NCI-H1417 treated with DMSO at 0.1 percent for 48 hours (cell line): ENCODE measurements at regions not wholly inside any gene's neighbourhood (a gene's known extent, or its start where the extent isn't known, plus 50 kb on each side); places are given as distances from the start of the nearest gene placed in this dataset.

Source experiments
- DNase-seq: peaks from one replicate; lab custom pipeline; 2025; lab: John Stamatoyannopoulos, UW

DNA sequence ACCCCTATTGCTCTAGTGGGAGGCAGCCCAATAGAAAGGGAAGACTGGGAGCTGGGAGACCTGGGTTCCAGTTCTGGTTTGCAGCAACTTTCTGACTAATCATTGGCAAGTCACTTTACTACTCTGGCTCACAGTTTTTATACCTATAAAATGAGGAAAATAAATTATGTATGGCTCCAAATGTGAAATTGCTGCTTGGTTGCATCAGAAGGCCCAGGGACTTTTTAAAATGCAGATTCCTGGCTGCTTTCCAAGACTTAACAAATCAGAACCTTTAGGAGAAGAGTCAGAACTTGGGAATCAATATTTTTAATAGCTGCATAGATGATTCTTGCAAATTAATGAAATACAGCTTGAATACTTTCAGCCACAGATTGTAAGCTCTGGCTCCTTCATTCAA lies 943.9 kb downstream of the EPHA4 start:
- DNase-seq: no peak

DNA sequence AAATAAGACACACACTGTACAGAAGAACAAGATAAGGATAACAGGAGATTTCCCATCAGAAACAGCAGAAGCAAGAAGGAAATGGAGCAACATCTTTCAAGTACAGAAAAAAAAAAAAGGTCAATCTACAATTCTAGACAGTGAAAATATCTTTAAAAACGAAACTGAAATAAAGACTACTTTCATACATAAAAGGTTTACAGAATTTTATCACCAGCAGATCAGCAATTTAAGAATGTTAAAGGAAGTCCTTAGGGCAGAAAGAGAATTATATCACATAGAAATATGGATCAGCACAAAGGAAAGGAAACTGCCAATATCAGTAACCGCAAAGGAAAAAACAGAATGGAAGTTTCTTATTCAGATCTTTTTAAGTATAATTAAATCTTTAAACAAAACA lies 931.0 kb downstream of the EPHA4 start:
- DNase-seq: no peak

DNA sequence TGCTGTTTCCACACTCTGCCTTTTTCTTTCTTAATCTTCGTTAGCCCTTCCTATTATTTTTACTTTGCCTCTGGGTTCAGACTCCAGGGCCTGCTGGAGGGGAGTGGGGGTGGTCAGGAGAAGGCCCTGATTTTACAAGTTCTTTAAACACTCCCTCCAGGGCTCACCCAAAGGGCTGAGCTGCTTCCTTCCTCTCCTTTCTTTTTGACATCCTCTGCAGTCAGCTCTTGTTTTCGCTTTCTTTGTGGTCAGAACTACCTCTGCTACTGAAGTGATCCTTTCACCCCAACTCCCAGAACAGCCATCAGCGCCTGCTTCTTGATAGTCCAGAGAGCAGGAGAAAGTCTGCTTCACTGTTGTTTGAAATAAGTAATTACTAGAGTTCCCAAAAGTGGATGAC lies 925.7 kb downstream of the EPHA4 start:
- DNase-seq: no peak

DNA sequence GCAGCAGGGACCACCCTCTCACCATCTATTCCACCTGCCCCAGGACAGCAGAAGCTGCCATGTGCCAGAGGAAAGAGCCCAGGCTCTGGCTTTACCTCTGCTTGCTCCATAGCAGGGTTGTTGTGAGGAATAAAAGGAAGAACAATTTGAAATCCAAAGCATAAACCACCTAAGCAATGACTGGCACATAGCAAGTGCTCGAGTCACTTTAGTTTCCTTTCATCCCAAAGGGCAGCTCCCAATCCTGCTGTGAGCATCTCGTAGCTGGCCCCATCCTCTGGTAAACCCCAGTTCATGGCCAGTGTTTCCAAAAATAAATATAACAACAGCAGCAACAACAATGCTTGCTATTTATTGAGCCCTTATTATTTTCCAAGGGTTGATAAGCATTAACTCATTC lies 923.5 kb downstream of the EPHA4 start:
- DNase-seq: no peak

DNA sequence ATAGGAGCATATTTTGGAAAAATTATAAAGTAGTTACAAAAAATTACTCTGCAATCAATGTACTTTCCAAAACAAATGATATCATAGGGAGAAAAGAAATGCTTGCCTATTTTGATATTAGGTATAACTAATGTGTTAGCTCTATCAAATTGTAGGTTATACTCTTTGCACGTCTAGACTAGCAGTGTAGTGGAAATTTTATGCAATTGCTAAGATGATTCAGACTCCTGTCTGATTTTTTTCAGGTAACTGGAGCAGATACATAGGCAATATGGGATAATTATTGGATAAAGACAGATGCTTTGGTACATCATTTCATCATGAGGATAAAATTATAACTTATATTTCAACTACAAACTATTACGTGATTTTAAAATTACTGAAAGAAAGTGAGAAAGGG lies 918.3 kb downstream of the EPHA4 start:
- DNase-seq: no peak

DNA sequence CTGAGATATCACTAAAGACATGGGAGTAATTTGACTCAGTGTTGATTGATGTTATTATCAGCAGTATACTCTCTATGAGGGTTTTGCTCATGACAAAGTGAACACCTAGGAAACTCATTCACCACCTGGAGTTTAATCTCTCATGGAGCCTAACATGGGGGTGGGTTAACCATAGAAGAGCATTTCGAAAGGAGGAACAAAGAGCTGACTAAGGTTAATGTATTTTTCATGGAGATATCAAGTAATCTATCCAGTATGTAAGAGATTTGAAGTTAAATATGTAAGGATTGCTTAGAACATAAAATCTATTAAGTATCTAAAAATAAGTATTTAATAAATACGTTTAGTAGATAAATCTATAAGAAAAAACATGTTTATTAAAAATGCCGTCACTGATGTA lies 917.8 kb downstream of the EPHA4 start:
- DNase-seq: no peak

DNA sequence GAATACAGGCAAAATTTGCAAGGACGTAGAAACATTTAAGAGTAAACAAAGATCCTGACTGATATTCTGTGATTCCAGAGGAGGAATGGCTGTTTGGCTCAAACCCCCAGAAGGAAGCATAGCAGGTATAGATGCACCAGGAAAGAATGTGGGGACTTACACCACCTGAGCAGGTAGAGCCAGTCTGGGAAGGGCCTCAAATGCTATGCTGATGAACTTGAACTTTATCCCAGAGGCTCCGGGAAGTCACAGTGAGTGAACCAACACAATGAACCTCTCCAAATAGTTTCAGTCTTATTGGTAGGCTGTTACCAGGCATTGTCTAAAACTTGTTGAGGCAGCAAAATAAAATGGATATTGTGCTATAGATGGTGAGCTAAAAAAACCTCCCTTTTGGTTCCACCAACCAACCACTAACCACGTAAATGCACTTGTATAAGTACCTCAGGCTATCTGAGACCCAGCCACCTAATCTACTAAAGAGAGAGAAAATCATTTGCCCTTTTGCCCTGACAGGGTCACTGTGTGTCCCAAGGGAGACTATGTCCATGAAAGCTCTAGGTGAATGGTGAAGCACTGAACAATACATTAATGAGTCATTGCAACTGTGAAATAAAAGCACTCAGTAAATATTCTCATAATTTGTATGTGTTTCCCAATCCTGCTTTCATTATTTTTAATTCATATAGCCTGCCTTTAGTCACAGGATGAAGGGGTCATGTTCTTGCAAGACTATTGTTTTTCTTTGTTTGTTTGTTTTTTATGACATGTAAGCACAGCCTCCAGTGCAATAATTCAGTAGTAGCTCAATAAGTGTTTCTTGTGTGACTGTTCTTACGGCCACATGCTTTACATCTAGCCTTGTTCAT lies 911.6 kb downstream of the EPHA4 start:
- no peak for DNase-seq

DNA sequence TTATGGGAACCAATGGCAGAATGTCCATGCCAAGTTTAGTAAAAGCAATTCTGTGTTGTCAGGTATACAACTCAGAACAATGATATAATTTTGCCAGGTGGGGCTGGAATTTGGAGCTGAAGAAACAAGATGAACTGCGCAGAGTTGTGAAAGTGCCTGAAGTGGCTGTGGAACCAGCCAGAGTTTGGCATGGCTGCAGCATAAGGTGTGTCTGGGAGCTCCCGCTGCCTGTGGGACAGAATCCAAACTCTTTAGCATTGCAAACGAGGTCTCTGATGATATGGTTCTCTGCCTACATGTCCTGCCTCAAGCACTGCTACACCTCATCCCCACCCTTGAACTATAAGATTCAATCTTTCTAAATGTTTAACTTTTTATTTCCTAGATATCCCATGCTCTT lies 909.7 kb downstream of the EPHA4 start:
- no peak for DNase-seq

DNA sequence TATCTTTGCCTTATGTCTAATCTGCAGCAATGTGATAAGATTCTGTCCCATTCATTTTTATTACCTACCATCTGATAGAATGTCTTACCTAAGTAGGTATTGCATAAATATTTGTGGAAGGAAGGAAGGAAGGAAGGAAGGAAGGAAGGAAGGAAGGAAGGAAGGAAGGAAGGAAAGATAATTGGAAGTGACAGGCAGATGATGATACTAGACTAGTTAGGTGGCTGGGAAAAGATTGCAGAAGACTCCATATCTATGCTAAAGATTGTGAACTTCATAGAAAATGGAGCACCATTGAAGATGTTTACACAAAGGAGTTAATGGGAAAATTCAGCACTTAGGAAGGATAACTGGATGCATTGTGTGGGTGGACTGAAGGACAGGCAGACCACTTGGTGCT lies 909.0 kb downstream of the EPHA4 start:
- DNase-seq: no peak

DNA sequence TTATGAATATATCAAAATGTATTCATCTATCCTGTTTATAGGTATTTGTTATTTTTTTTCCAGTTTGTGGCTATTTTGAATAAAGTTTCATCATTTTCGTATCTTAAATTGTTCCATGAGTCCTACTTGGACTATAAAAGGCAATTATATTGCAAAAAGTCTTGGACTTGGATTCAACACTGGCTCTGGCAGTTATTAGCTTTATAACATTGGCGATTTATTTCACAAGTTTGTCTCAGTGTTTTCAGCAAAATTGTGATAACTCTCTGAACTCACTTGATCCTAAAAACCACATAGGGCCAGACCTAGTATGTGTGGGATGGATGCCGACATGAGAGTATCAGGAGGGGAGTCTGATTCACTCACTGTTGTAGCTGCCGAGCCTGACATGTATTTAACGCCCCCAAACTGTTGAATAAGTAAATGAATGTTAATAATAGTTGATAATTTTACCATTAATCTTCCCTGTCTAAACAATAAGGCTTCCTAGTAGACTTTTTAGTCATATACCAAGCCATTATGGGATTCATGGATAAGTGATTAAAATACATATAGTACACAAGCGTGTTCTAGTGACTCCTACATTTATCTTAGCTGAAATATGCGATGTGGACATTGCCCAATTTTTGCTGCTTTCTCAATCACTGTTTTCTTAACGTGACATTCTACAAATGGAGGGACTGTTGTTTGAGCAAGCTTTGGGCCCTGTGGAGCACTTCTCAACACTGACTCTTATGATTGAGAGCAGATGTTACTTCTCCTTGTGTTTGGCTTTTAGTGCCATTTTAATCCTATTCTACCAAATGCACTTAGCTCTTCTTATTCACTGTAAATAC lies 907.6 kb downstream of the EPHA4 start:
- no peak for DNase-seq

DNA sequence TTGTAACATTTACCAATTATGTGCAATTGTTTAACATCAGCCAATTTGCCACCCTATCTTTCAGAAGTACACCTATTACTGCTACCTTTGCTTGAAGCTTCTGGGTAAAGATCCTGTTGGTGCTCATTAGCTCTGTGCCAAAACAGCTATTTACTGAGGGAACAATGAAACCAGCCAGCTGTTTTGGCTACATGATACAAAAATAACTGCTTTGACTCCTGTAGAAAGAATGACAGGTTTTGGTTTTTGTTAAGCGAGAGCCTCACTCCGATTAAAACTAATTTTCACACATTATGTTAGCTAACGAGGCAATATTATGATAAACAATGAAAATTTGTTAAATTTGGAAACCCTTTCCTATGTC lies 907.0 kb downstream of the EPHA4 start:
- DNase-seq: no peak

DNA sequence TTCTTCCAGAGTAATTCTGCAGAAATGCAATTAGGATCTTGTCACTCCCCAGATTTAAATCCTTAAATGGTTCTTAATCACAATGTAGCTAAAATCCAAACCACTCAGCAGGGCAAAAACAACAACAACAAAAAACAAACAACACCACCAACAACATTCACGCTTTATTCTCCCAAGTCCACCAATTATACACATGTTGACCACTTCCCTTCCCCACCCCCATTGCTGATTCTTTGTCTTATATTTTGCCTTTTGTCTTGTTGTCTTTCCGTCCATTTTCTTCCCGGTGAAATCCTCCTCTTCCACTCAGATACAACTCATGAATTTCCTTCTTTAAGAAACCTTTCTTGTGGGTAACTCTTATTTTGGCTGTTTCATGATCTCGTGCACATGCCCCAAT lies 902.8 kb downstream of the EPHA4 start:
- DNase-seq: no peak

DNA sequence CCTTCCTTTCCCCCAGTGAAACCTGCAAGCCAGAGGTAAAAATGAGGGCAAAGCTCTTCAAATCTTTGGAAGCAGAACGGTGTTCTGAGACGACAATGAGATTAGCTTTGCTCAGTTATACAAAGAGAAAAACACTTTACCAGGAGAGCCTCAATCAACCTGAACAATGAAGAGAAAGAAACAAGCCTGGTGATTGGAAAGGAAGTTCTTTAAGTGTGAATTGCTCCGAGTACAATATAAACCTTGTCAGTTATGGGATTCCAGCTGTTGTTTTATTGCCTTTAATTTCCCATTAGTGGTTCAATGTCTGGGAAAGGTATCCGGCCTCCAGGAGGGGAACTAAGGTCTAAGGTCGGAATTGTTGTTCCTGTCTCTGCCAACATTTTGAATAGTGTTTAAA lies 901.6 kb downstream of the EPHA4 start:
- peak; percentile 79 for DNase-seq

DNA sequence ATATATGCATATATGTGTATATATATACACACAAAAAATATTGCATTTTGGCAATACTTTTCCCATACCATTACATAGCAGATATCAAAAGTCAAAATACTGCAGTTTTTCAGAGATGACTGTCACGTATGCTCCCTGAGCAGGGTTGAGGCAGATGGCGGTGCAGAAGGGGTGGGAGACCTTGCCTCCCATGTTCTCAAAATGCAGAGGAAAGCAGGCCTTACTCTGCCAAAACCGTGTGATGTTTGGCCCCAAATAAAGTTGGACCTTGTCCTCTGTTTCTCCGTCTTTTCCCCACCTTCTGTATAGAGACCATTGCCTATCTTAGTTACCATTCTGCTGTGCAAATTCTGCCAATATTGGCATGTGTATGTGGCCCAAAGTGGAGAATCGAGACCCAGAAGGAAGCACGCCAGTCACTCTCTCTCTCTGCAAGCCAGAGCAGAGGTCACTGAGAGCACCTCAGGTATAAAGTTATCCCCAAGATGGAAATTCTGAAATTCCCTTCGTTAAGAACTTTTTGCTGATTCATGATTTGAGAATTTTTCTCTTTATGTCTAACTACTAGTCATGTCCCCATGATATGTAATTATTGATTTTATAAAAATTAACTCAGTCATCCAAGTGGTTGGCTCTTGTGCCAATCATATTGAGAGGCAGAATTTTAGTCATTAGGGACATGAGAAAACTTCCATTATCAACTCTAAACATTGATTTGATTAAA lies 898.8 kb downstream of the EPHA4 start:
- no peak for DNase-seq

DNA sequence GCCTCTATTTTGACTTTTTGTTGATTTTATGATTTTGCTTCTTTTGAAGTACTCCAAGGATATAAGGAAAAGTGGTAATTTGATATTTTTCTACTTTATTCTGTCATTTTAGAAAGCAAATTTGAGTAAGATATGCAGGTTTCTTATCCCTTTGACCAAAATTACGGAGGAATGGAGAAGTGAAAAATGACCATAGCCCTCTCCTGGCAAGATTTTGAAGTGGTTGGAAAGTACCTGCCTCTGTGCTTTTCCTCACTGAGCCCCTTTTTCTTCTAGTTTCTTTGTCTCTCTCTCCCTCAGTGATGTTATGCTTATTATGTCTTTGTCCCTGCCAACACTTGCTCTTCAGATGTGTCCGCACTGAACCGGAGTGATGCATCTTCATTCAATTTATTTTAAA lies 898.1 kb downstream of the EPHA4 start:
- no peak for DNase-seq

DNA sequence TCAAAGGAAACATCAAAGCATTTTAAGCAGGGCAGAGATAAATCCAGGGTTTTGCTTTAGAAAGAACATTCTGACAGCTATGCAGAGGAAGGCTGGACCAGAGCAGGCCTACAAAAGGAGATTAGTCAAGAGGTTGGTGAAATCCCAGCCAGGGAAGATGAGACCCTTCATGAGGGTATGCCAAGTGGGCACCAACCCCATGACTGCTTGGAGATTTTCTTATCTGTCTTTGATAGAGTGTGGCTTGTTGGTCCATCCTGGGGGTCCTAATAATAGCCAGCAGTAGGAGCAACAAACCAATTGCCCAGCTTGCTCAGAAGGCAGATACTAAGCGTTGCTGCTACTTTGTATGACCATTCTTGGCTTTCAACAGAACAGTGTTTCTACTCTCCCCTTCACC lies 895.4 kb downstream of the EPHA4 start:
- no peak for DNase-seq

DNA sequence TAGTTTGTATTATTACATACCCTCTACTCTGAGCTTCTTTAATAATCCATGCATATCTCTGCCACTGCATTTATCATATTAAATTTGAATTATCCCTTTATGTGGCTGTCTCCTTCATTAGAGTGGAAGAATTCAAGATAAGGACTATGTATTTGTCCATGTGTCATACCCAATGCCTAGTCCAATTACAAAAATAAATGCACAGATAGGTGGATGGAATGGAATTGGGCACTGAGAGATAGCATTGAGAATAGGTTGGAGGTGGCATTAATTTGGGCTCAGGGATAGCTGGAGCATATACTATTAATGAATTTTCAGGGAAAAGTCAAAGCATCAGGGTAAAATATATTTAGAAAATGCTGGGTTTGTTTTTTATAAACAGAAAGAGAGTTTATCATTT lies 893.2 kb downstream of the EPHA4 start:
- no peak for DNase-seq

DNA sequence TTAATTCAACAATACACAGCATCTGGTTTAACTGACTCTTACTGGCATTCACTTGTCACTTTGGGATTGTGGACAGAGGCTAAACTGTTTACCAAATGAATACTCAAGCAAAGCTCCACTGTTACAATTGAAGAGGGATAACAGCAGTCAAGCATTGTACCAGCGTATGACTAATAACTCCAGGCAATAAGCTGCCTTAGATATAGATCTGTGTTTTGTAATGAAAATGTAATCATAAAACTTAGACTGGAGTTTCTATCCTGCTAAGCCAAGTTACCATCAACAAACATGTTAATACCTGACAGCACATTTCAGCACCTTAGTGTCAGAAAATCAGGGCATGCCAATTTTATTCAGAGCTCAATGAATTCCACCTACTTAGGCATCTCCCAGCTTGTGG lies 889.5 kb downstream of the EPHA4 start:
- no peak for DNase-seq

DNA sequence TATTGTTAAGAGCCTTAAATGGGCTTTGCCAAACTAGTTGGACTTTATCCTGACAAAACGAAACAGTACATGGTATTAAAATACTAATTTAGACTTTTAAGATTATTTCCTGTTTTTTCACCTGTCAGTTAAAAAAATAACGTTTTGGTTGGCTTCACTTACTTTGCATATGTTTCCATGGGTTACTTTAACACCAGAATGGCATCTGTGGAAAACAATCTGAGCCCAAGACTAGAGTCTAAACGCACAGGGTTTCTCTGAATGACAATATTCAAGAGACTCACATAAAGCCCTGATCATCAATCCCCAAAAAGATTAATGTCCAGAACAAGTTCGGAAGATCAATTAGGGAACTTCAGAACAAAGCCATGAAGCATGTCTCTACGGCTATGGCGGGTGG lies 888.0 kb downstream of the EPHA4 start:
- no peak for DNase-seq

DNA sequence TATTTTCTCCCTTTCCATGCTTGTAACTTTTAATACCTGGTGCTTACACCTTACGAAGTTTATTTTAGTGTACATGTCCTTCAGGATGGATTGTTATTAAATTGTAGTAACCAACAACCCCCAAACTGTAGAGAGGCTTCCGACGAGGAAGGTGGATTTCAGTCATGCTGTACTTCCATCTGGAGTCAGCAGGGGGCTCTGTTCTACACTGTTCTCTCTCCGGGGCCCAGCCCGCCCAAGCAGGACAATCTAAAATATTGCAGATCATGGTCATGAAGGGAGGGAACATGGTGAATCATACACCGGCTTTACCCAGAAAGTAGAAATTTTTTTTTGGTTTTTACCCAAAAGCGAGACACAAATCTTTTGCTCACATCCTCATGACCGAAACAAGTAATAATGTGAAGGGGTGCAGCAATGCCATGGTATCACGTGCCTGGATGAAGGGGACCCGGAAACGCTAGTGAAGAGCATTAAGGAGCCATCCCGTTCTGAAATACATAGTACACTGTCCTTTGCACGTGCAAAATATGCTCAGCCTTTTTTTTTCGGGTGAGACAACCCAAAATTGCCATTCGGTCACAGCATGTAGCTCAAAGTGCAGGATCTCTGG lies 884.8 kb downstream of the EPHA4 start:
- DNase-seq: no peak

DNA sequence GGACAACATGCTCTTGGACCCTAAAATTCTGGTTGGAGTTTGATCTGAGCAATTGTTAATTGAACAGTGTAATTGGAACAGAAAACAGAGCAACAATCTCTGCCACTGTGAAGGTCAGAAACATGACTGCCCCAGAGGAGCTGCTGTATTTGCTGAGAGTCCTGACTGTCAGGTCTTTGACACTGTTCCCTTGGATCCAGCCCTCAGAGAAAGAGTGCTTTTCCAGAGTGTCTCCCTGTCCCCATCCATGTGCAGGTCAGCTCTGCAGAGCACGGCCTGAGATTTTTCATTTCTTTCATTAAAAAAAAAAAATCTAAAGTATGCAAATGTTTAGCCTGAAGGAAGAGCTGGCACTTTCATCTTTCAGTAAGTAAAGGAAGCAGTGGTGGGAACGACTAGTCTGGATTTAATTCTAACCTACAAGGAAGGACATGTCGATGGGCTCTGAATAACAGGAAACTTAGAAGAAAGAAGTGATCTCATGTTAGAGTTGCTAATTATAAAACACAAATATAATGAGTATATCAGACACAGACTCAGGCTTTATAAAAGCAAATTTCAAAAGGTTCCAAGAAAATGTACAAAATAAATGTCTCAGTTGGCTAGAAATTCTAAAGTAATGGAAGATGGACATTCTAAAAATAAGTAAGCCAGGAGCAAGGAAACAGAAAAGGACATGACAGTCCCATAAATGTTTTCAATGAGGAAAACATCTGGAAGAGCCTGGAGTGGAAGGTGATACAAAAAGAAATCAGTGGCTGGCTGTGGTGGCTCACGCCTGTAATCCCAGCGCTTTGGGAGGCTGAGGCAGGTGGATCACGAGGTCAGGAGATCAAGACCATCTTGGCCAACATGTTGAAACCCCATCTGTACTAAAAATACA lies 876.5 kb downstream of the EPHA4 start:
- DNase-seq: no peak
